Peyer's patch (tissue), 4 donors: ENCODE measurements at regions not wholly inside any gene's neighbourhood (a gene's known extent, or its start where the extent isn't known, plus 50 kb on each side); places are given as distances from the start of the nearest gene placed in this dataset.

Experiments used
- POLR2A ChIP-seq, 2 donors: fragments of 450-650 bp; IDR thresholded peaks; one replicate each; pipeline ENCODE4 v1.5.1; 2017; ENCODE audit warnings: antibody characterized with exemption in 2 of 2, mild to moderate bottlenecking in 2 of 2, moderate library complexity in 2 of 2
- TF ChIP-seq, protein P1 (sequence below), 6 experiments: fragments of 450-650 bp in 4 of 6; fragments of 200-600 bp in 2 of 6; sonication (generic) in 1 of 6; IDR thresholded peaks; one replicate each; pipeline ENCODE4 v1.5.1; 2017 to 2019; ENCODE audit warnings: antibody characterized with exemption in 6 of 6, mild to moderate bottlenecking in 3 of 6, moderate library complexity in 1 of 6

DNA sequence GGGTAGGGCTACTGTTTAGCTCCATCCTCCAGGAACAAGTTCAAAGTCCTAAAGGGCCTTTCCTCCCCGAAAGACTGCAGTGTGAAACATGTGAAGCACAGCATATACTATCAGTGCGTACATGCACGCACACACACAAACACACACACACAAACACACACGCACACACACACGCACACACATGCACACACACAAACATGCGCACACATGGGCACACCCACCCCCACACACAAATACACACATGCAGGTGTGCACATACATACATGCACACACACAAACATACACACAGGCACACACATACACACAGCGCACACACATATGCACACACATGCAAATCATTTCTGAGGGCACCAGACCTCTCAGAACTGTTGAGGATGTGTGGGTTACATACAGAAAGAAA lies 382.0 kb upstream of the CDH4 start:
- TF ChIP-seq, protein P1, sequence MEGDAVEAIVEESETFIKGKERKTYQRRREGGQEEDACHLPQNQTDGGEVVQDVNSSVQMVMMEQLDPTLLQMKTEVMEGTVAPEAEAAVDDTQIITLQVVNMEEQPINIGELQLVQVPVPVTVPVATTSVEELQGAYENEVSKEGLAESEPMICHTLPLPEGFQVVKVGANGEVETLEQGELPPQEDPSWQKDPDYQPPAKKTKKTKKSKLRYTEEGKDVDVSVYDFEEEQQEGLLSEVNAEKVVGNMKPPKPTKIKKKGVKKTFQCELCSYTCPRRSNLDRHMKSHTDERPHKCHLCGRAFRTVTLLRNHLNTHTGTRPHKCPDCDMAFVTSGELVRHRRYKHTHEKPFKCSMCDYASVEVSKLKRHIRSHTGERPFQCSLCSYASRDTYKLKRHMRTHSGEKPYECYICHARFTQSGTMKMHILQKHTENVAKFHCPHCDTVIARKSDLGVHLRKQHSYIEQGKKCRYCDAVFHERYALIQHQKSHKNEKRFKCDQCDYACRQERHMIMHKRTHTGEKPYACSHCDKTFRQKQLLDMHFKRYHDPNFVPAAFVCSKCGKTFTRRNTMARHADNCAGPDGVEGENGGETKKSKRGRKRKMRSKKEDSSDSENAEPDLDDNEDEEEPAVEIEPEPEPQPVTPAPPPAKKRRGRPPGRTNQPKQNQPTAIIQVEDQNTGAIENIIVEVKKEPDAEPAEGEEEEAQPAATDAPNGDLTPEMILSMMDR (IDR thresholded peaks at IDR 0.05): no peak
- no peak for TF ChIP-seq POLR2A (IDR thresholded peaks at IDR 0.05)
